ENCODE measurements at regions not wholly inside any gene's neighbourhood (a gene's known extent, or its start where the extent isn't known, plus 50 kb on each side); places are given as distances from the start of the nearest gene placed in this dataset.
A peak's percentile ranks its signal among the peaks of the same experiment; 100 is the strongest.

- ChIA-PET POLR2A (no interaction called here), CTCF (ENCODE audit: low intra/inter-chr PET ratio, low total read pairs) (no interaction called here)
- Histone ChIP-seq H3K4me3 (replicated peaks in 1 of 3; ENCODE audit: insufficient read depth in 1 of 3, low read depth in 2 of 3, low read length in 3 of 3) (no peak overlapping the region), H2AFZ (ENCODE audit: low read length) (no peak overlapping the region), H3K36me3 (replicated peaks in 1 of 2; ENCODE audit: control insufficient read depth in 1 of 2, insufficient read depth in 2 of 2, low read length in 2 of 2) (no peaks in the 10 kb centered on the region), H4K20me1 (ENCODE audit: insufficient read depth, low read length) (no peaks in the 10 kb centered on the region), H3K4me1 (ENCODE audit: insufficient read depth, low read length) (no peaks in the 10 kb centered on the region), H3K9me3 (ENCODE audit: low read length) (peaks cover 5% of the 10 kb centered on the region; the same call in 1 of the 2 replicates), H3K79me2 (ENCODE audit: insufficient read depth, low read length) (no peaks in the 10 kb centered on the region), H3K27me3 (ENCODE audit: control insufficient read depth in 1 of 2, insufficient read depth in 2 of 2, low read length in 2 of 2) (no peaks in the 10 kb centered on the region), H3K9ac (ENCODE audit: insufficient read depth, low read depth, low read length) (no peak overlapping the region), H3K27ac (ENCODE audit: extremely low read length, insufficient read depth, low read length) (no peak overlapping the region), H3K4me2 (ENCODE audit: low read depth, low read length) (no peak overlapping the region)
- 1% methylated on average over 7 of the region's 7 CpGs for WGBS (ENCODE audit: low lambda C conversion rate)
- FAIRE-seq (no peak), ATAC-seq (no peak), DNase-seq (ENCODE audit: low spot score) (no peak)
- TF ChIP-seq TIGD3 (CRISPR knock-in tag; IDR thresholded peaks at IDR 0.05; ENCODE audit: borderline replicate concordance) (no peak), MNT (IDR thresholded peaks at IDR 0.05) (peak; percentile 95)
- BruUV-seq (replicated peaks): no TSS peak
- in situ Hi-C loops (cut with HindIII; ENCODE audit: extremely low pct_ligation_motif_present, low pct_unique_long_range_greater_than_20kb) (no loop called here), intact Hi-C loops (cut with micrococcal nuclease; ENCODE audit: unreplicated experiment) (no loop called here)
Measured at GRCh38 chr2:221087779-221088178, 484.3 kb downstream of the EPHA4 start.

- no peak overlapping the region for H2AFZ ChIP-seq (ENCODE audit: low read length)
- ChIA-PET CTCF (ENCODE audit: low intra/inter-chr PET ratio, low total read pairs) (no interaction called here), POLR2A (no interaction called here)
- no peaks in the 10 kb centered on the region for H3K4me1 ChIP-seq (ENCODE audit: insufficient read depth, low read length)
- TF ChIP-seq FOXP4 (CRISPR knock-in tag; IDR thresholded peaks at IDR 0.05) (no peak), GPN1 (CRISPR knock-in tag; IDR thresholded peaks at IDR 0.05; ENCODE audit: borderline replicate concordance) (no peak)
- H3K9ac ChIP-seq (ENCODE audit: insufficient read depth, low read depth, low read length): no peak overlapping the region
- in situ Hi-C loops (cut with HindIII; ENCODE audit: extremely low pct_ligation_motif_present, low pct_unique_long_range_greater_than_20kb): no loop called here
- ATAC-seq: no peak
- no peaks in the 10 kb centered on the region for H3K79me2 ChIP-seq (ENCODE audit: insufficient read depth, low read length)
- H3K4me2 ChIP-seq (ENCODE audit: low read depth, low read length): no peak overlapping the region
- intact Hi-C loops (cut with micrococcal nuclease; ENCODE audit: unreplicated experiment): no loop called here
- FAIRE-seq: no peak
- no peak overlapping the region for H3K27ac ChIP-seq (ENCODE audit: extremely low read length, insufficient read depth, low read length)
- H3K4me3 ChIP-seq (replicated peaks in 1 of 3; ENCODE audit: insufficient read depth in 1 of 3, low read depth in 2 of 3, low read length in 3 of 3): no peak overlapping the region
- DNase-seq (ENCODE audit: low spot score): no peak
- no TSS peak for BruUV-seq (replicated peaks)
- H3K9me3 ChIP-seq (ENCODE audit: low read length): 0 out of 2 replicates have a peak, but pooled peaks cover 4% of the 10 kb centered on the region
- no peaks in the 10 kb centered on the region for H3K36me3 ChIP-seq (replicated peaks in 1 of 2; ENCODE audit: control insufficient read depth in 1 of 2, insufficient read depth in 2 of 2, low read length in 2 of 2)
- no peaks in the 10 kb centered on the region for H3K27me3 ChIP-seq (ENCODE audit: control insufficient read depth in 1 of 2, insufficient read depth in 2 of 2, low read length in 2 of 2)
- WGBS (ENCODE audit: low lambda C conversion rate): 3% methylated on average over 2 of the region's 2 CpGs
- no peaks in the 10 kb centered on the region for H4K20me1 ChIP-seq (ENCODE audit: insufficient read depth, low read length)
Measured at GRCh38 chr2:221088506-221088905, 483.6 kb downstream of the EPHA4 start.
